Kidney (tissue), 13 donors: ENCODE measurements at regions not wholly inside any gene's neighbourhood (a gene's known extent, or its start where the extent isn't known, plus 50 kb on each side); places are given as distances from the start of the nearest gene placed in this dataset.

Source experiments
- DNase-seq, 5 donors: peaks; one replicate each; pipeline ENCODE4 v3.0.0-alpha.2; 2013 to 2020
- FAIRE-seq: peaks from 2 replicates; lab custom pipeline; 2012; peaks lifted over from hg19 to GRCh38; lab: Jason Lieb, UNC
- H3K27ac ChIP-seq, 2 donors: one replicate each; pipeline ENCODE4 v1.7.0; 2013; ENCODE audit warnings: low read depth in 2 of 2, low read length in 2 of 2, inconsistent platforms in 1 of 2
- H3K27me3 ChIP-seq: one replicate; pipeline ENCODE4 v1.7.1; 2013; ENCODE audit warnings: low read length, inconsistent platforms; ENCODE audit not compliant: control insufficient read depth, insufficient read depth
- H3K36me3 ChIP-seq, 3 donors: one replicate each; pipeline versions ENCODE4 v1.7.0 to v1.7.1; 2013; ENCODE audit warnings: low read length in 3 of 3, control low read depth in 1 of 3, inconsistent platforms in 1 of 3; ENCODE audit not compliant: insufficient read depth in 3 of 3, control insufficient read depth in 2 of 3
- H3K4me1 ChIP-seq, 3 donors: one replicate each; pipeline versions ENCODE4 v1.7.0 to v1.7.1; 2013; ENCODE audit warnings: low read length in 3 of 3, inconsistent platforms in 1 of 3, low read depth in 1 of 3; ENCODE audit not compliant: control insufficient read depth in 2 of 3, insufficient read depth in 2 of 3
- H3K4me3 ChIP-seq, 3 donors: one replicate each; pipeline versions ENCODE4 v1.7.0 to v1.8.1; 2013; ENCODE audit warnings: low read length in 3 of 3, control low read depth in 1 of 3, inconsistent platforms in 1 of 3
- H3K9ac ChIP-seq, 3 donors: one replicate each; pipeline versions ENCODE4 v1.7.0 to v1.7.1; 2013; ENCODE audit warnings: low read length in 3 of 3, control low read depth in 1 of 3, inconsistent platforms in 1 of 3
- H3K9me3 ChIP-seq, 3 donors: one replicate each; pipeline versions ENCODE4 v1.7.0 to v1.7.1; 2013; ENCODE audit warnings: low read length in 3 of 3, control low read depth in 1 of 3, inconsistent platforms in 1 of 3; ENCODE audit not compliant: control insufficient read depth in 2 of 3, insufficient read depth in 1 of 3
- intact Hi-C: fragments of 100-400 bp; cut with DNase I; formaldehyde crosslinking; loops from one replicate; pipeline ENCODE4 v1.11.1; 2022
- TF ChIP-seq, protein P1 (sequence below): IDR thresholded peaks from 3 replicates; pipeline ENCODE4 v1.5.1; 2012; ENCODE audit warnings: mild to moderate bottlenecking, moderate library complexity, borderline replicate concordance; ENCODE audit not compliant: insufficient read depth; ENCODE audit errors: extremely low read depth
- donor health status: control.
- donor health status: control.
- donor health status: control.
- donor health status: control.
- donor health status: control.
- donor health status: DM: yes; HTN: yes; CAD: no.
- donor health status: Normal renal cell carcinoma (clear cell type).

DNA sequence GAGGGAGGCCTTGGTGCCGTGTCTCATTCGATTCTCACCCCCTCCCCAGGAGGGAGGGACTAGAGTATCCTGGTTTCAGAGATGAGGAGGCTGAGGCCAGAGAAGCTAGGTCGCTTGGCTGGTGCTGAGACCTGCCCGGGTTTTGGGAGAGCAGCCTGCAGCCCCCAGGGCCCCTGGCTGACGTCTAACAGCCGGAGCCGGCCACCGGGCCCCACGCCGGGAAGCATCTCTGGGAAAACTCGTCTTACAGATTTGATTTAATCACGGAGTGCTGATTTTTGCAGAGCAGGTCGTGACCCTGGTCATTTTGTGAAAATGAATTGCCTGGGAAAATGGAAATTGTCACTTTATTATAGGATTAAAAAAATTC is 97.5 kb downstream of the MICALL2 start:
- intact Hi-C loops: no loop called here
- peak in 2 of 5 donors; percentile 16 to 41 for DNase-seq
- H3K27ac ChIP-seq: no peak overlapping the region
- H3K4me3 ChIP-seq: no peak overlapping the region
- H3K36me3 ChIP-seq: no peaks in the 10 kb centered on the region
- no peak overlapping the region for H3K9ac ChIP-seq
- TF ChIP-seq, protein P1, sequence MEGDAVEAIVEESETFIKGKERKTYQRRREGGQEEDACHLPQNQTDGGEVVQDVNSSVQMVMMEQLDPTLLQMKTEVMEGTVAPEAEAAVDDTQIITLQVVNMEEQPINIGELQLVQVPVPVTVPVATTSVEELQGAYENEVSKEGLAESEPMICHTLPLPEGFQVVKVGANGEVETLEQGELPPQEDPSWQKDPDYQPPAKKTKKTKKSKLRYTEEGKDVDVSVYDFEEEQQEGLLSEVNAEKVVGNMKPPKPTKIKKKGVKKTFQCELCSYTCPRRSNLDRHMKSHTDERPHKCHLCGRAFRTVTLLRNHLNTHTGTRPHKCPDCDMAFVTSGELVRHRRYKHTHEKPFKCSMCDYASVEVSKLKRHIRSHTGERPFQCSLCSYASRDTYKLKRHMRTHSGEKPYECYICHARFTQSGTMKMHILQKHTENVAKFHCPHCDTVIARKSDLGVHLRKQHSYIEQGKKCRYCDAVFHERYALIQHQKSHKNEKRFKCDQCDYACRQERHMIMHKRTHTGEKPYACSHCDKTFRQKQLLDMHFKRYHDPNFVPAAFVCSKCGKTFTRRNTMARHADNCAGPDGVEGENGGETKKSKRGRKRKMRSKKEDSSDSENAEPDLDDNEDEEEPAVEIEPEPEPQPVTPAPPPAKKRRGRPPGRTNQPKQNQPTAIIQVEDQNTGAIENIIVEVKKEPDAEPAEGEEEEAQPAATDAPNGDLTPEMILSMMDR: no peak
- no peaks in the 10 kb centered on the region for H3K4me1 ChIP-seq
- peaks cover 0 to 6% (median 0%) of the 10 kb centered on the region in 3 donors for H3K9me3 ChIP-seq
- no peaks in the 10 kb centered on the region for H3K27me3 ChIP-seq
- FAIRE-seq: no peak

DNA sequence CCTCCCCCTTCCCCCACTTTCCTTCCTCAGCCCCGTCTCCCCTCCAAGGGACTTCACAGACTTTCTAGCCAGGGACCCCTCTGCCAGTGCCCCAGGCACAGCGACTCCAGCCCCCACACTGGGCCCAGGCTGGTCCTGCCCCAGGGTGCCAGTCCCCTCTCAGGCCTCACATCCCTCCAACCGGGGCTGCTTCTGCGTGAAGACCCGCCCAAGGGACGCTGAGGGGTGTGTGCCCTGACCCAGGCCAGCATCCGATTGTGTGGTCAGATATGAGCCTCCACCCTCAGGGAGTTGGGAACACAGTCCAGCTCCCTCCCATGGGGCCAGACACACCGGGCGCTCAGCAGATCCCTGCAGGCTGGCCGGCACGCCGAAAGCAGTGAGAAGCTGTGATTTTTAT is 97.0 kb downstream of the MICALL2 start:
- TF ChIP-seq, protein P1: no peak
- peak in 2 of 5 donors; percentile 50 to 72 for DNase-seq

DNA sequence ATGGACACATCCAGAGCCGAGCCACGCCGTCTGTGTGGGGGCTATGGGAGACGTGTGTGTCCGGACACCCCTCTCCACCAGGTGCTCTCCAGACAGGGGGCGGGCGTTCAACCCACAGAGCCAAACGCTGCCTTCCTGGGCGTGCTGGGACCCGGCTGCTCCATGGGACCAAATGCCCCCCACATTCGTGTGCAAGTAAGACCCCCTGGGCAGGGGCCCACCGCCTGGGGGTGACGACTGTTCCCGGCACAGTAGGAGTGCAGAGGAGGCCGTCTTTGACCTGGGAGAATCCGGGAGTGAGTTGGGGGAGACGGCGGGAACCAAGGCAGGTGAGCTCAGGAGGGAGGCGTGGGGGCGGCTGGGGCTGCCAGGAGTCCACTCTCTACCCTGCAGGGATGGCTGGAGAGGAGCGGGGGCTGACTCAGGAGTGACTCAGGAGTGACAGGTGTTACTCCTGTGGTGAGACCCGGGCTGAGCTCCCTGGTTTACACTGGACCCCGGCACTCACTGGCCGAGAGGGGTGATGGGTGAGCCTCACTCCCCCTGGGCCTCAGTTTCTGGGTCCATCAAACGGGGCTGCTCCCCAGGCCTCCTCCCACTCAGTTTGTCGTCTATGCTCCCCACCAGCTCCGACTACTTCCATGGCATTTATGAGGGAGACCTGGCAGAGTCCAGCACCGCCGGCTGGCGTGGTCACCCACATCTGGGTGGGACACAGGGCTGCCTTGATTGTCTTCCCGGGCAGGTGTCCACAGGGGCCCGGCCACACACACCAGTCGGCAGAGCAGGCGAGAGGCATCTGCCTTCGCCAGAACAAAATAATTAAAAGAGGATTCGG is 95.0 kb downstream of the MICALL2 start:
- DNase-seq: peak in 2 of 5 donors; percentile 39 to 68
- H3K9me3 ChIP-seq: peaks cover 0 to 6% (median 0%) of the 10 kb centered on the region in 3 donors
- no peaks in the 10 kb centered on the region for H3K27me3 ChIP-seq
- no peak for FAIRE-seq
- H3K27ac ChIP-seq: no peak overlapping the region
- no peaks in the 10 kb centered on the region for H3K36me3 ChIP-seq
- intact Hi-C loops: no loop called here
- TF ChIP-seq, protein P1: no peak
- no peaks in the 10 kb centered on the region for H3K4me1 ChIP-seq
- no peak overlapping the region for H3K4me3 ChIP-seq
- H3K9ac ChIP-seq: no peak overlapping the region

More for the DNA sequence above, 97.0 kb downstream of the MICALL2 start:
- FAIRE-seq: no peak
- Histone ChIP-seq H3K27ac (no peak overlapping the region), H3K9me3 (peaks cover 0 to 6% (median 0%) of the 10 kb centered on the region in 3 donors), H3K36me3 (no peaks in the 10 kb centered on the region), H3K4me1 (no peaks in the 10 kb centered on the region), H3K27me3 (no peaks in the 10 kb centered on the region), H3K9ac (no peak overlapping the region), H3K4me3 (no peak overlapping the region)
- intact Hi-C loops: no loop called here
